ENCODE measurements at regions not wholly inside any gene's neighbourhood (a gene's known extent, or its start where the extent isn't known, plus 50 kb on each side); places are given as distances from the start of the nearest gene placed in this dataset.

DNA sequence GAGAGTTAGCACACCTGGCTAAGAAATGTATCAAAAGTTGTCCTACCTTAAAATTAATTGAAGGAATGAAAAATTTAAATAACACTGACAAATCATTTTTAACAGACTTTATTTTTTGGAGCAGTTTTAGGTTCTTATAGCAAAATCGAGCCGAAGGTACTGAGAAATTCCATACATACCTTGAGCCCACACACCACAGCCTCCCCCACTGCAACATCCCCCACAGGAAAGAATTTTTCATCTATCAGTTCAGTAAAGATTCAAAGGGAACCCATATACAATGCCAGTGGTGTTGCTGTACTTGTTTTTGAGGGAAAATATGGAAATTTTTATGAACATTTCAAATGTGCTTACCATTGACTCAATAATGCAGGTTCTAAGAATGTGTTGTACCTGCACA lies 169.8 kb upstream of the HS6ST1 start:
- no peak for DNase-seq (ENCODE audit: low spot score)
- TF ChIP-seq, protein P1, sequence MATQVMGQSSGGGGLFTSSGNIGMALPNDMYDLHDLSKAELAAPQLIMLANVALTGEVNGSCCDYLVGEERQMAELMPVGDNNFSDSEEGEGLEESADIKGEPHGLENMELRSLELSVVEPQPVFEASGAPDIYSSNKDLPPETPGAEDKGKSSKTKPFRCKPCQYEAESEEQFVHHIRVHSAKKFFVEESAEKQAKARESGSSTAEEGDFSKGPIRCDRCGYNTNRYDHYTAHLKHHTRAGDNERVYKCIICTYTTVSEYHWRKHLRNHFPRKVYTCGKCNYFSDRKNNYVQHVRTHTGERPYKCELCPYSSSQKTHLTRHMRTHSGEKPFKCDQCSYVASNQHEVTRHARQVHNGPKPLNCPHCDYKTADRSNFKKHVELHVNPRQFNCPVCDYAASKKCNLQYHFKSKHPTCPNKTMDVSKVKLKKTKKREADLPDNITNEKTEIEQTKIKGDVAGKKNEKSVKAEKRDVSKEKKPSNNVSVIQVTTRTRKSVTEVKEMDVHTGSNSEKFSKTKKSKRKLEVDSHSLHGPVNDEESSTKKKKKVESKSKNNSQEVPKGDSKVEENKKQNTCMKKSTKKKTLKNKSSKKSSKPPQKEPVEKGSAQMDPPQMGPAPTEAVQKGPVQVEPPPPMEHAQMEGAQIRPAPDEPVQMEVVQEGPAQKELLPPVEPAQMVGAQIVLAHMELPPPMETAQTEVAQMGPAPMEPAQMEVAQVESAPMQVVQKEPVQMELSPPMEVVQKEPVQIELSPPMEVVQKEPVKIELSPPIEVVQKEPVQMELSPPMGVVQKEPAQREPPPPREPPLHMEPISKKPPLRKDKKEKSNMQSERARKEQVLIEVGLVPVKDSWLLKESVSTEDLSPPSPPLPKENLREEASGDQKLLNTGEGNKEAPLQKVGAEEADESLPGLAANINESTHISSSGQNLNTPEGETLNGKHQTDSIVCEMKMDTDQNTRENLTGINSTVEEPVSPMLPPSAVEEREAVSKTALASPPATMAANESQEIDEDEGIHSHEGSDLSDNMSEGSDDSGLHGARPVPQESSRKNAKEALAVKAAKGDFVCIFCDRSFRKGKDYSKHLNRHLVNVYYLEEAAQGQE (IDR thresholded peaks at IDR 0.05), result no peak
- TF ChIP-seq, protein P2, sequence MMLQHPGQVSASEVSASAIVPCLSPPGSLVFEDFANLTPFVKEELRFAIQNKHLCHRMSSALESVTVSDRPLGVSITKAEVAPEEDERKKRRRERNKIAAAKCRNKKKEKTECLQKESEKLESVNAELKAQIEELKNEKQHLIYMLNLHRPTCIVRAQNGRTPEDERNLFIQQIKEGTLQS (IDR thresholded peaks at IDR 0.05), result no peak
- TF ChIP-seq JUND (IDR thresholded peaks at IDR 0.05) (no peak), YY1 (IDR thresholded peaks at IDR 0.05) (no peak), RAD21 (IDR thresholded peaks at IDR 0.05) (no peak), NR2F2 (IDR thresholded peaks at IDR 0.05) (no peak), EGR1 (IDR thresholded peaks at IDR 0.05; ENCODE audit: low read depth in 2 of 2) (no peak), HNF4A (conservative IDR thresholded peaks at IDR 0.05) (no peak), GABPA (IDR thresholded peaks at IDR 0.05 in 1 of 2, conservative IDR thresholded peaks at IDR 0.05 in 1 of 2) (no peak), HNF4G (IDR thresholded peaks at IDR 0.05) (no peak), SP1 (IDR thresholded peaks at IDR 0.05) (no peak)
- TF ChIP-seq, protein P3, sequence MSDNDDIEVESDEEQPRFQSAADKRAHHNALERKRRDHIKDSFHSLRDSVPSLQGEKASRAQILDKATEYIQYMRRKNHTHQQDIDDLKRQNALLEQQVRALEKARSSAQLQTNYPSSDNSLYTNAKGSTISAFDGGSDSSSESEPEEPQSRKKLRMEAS (IDR thresholded peaks at IDR 0.05), result no peak
- Histone ChIP-seq H3K9me3 (ENCODE audit: control insufficient read depth in 4 of 4, low read length in 3 of 4) (peaks cover 0 to 7% (median 0%) of the 10 kb centered on the region in 4 donors), H3K4me3 (ENCODE audit: low read depth in 1 of 3, low read length in 3 of 3) (no peak overlapping the region), H3K27ac (ENCODE audit: low read depth in 1 of 2, low read length in 2 of 2) (no peak overlapping the region), H3K36me3 (ENCODE audit: control insufficient read depth in 4 of 4, insufficient read depth in 3 of 4, low read depth in 1 of 4, low read length in 3 of 4) (no peaks in the 10 kb centered on the region), H3K9ac (ENCODE audit: low read depth in 1 of 2, low read length in 2 of 2) (no peak overlapping the region), H3K27me3 (ENCODE audit: control insufficient read depth in 4 of 4, insufficient read depth in 4 of 4, low read length in 3 of 4) (no peaks in the 10 kb centered on the region), H3K4me1 (ENCODE audit: control insufficient read depth in 4 of 4, insufficient read depth in 4 of 4, low read length in 3 of 4) (no peaks in the 10 kb centered on the region)
- 64% methylated on average over 2 of the region's 2 CpGs for WGBS

DNA sequence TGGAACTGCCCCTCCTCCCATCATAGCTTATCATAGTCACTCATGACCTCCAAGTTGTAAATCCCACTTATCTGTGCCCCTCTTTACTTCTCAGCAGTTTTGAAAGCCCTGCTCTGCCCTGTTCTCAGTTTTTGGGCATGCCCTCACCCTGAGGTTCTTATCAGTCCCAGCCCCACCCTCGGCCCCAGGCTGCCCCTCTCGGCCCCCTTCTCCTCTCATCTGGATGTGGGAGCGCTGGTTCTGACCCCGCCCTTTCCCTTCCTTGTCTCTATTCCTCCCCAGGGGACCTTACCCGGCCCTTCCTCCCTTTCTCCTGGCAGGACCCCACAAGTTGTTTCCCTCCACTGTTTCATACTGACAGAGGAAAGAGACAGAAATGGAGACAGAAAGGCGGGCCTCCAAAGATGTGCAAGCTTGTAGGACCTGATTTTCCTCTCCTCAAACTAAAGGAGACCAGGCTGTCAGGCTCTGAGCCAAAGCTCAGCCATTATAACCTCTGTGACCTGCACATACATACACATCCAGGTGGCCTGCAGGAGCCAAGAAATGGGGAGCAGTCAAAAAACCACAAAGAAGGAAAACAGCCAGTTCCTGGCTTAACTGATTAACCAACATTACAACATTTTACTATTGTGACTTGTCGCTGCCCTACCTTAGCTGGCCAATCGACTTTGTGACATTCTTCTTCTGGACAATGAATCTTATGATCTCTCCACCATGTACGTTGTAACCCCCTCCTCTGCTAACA lies 171.0 kb upstream of the HS6ST1 start:
- no peak overlapping the region for H3K27ac ChIP-seq (ENCODE audit: low read depth in 1 of 2, low read length in 2 of 2)
- H3K9ac ChIP-seq (ENCODE audit: low read depth in 1 of 2, low read length in 2 of 2), result no peak overlapping the region
- WGBS, result 54% methylated on average over 9 of the region's 9 CpGs
- no peaks in the 10 kb centered on the region for H3K36me3 ChIP-seq (ENCODE audit: control insufficient read depth in 4 of 4, insufficient read depth in 3 of 4, low read depth in 1 of 4, low read length in 3 of 4)
- no peak overlapping the region for H3K4me3 ChIP-seq (ENCODE audit: low read depth in 1 of 3, low read length in 3 of 3)
- TF ChIP-seq, protein P1 (IDR thresholded peaks at IDR 0.05), result no peak
- TF ChIP-seq, protein P4, sequence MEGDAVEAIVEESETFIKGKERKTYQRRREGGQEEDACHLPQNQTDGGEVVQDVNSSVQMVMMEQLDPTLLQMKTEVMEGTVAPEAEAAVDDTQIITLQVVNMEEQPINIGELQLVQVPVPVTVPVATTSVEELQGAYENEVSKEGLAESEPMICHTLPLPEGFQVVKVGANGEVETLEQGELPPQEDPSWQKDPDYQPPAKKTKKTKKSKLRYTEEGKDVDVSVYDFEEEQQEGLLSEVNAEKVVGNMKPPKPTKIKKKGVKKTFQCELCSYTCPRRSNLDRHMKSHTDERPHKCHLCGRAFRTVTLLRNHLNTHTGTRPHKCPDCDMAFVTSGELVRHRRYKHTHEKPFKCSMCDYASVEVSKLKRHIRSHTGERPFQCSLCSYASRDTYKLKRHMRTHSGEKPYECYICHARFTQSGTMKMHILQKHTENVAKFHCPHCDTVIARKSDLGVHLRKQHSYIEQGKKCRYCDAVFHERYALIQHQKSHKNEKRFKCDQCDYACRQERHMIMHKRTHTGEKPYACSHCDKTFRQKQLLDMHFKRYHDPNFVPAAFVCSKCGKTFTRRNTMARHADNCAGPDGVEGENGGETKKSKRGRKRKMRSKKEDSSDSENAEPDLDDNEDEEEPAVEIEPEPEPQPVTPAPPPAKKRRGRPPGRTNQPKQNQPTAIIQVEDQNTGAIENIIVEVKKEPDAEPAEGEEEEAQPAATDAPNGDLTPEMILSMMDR (IDR thresholded peaks at IDR 0.05; ENCODE audit: low read depth, low read length, missing input control), result no peak
- TF ChIP-seq, protein P3 (IDR thresholded peaks at IDR 0.05), result no peak
- no peak for TF ChIP-seq NR2F2 (IDR thresholded peaks at IDR 0.05)
- no peak for TF ChIP-seq EGR1 (IDR thresholded peaks at IDR 0.05; ENCODE audit: low read depth in 2 of 2)
- DNase-seq (ENCODE audit: low spot score), result no peak
- H3K9me3 ChIP-seq (ENCODE audit: control insufficient read depth in 4 of 4, low read length in 3 of 4), result peaks cover 0 to 8% (median 0%) of the 10 kb centered on the region in 4 donors
- H3K4me1 ChIP-seq (ENCODE audit: control insufficient read depth in 4 of 4, insufficient read depth in 4 of 4, low read length in 3 of 4), result no peaks in the 10 kb centered on the region
- no peaks in the 10 kb centered on the region for H3K27me3 ChIP-seq (ENCODE audit: control insufficient read depth in 4 of 4, insufficient read depth in 4 of 4, low read length in 3 of 4)

Data from liver (tissue), 8 donors.